BJ (cell line): ENCODE measurements at regions not wholly inside any gene's neighbourhood (a gene's known extent, or its start where the extent isn't known, plus 50 kb on each side); places are given as distances from the start of the nearest gene placed in this dataset.

Experiments used
- CTCF ChIA-PET: fragments of 350-600 bp; formaldehyde crosslinking; extraction: SDS; loops from one replicate; lab custom pipeline; 2021; ENCODE audit warnings: antibody characterized with exemption, inconsistent platforms; lab: Yijun Ruan, JAX
- POLR2A ChIA-PET: fragments of 300-600 bp; sonication (Branson Sonifier 250); formaldehyde crosslinking; extraction: SDS; loops from one replicate; lab custom pipeline; 2021; ENCODE audit warnings: antibody characterized with exemption; lab: Charles Lee
- DNase-seq: peaks from one replicate; pipeline ENCODE4 v3.0.0-alpha.2; 2011; ENCODE audit warnings: low read depth
- H3K27me3 ChIP-seq: 2 replicates; pipeline ENCODE4 v1.6.0; 2011; ENCODE audit warnings: low read length; ENCODE audit not compliant: control insufficient read depth, insufficient read depth
- H3K36me3 ChIP-seq: 2 replicates; pipeline ENCODE4 v1.5.1; 2011; ENCODE audit warnings: low read length; ENCODE audit not compliant: control insufficient read depth, insufficient read depth
- H3K4me3 ChIP-seq: 2 replicates; pipeline ENCODE4 v1.5.1; 2011; ENCODE audit warnings: low read depth, mild to moderate bottlenecking, control low read depth, low read length
- CTCF ChIP-seq: IDR thresholded peaks from 2 replicates; pipeline ENCODE4 v1.5.1; 2011; ENCODE audit warnings: low read depth, mild to moderate bottlenecking, control low read depth, inconsistent platforms, low read length, moderate library complexity; ENCODE audit not compliant: insufficient read depth

DNA sequence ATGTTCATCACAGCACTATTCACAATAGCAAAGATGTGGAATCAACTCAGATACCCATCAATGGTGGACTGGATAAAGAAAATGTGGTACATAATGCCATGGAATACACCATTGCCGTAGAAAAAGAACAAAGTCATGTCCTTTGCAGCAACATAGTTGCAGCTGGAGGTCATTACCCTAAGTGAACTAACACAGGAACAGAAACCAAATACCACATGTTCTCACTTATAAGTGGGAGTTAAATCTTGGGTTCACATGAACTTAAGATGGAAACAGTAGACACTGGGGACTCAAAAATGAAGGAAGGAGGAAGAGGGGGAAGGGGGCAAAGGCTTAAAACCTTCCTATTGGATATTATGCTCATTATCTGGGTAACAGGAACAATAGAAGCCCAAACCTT lies 228.1 kb upstream of the RAB6C start:
- ChIA-PET POLR2A (no interaction called here), CTCF (no interaction called here)
- DNase-seq: no peak
- no peak overlapping the region for H3K4me3 ChIP-seq
- no peak for TF ChIP-seq CTCF
- H3K27me3 ChIP-seq: no peaks in the 10 kb centered on the region
- no peaks in the 10 kb centered on the region for H3K36me3 ChIP-seq

DNA sequence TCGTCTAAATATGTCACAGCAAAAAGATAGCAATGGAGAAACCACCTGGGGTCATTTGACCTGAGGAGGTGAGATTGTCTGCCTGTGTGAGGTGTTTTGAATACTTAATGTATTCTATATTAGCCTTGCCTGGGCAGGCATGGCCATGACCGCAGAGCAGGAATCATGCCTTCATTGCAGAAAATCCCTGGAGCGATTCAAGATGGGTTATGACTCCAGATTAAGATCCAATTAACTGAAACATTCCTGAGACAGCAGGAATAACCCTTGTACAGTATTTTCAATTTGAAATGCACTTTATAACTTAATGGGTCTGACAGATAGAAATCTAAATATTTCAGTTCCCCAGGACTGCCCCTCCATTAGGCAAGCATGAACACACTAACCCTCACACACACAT lies 227.3 kb upstream of the RAB6C start:
- POLR2A ChIA-PET: no interaction called here
- CTCF ChIA-PET: no interaction called here
- H3K27me3 ChIP-seq: no peaks in the 10 kb centered on the region
- H3K36me3 ChIP-seq: no peaks in the 10 kb centered on the region
- TF ChIP-seq CTCF: no peak
- no peak overlapping the region for H3K4me3 ChIP-seq
- DNase-seq: no peak

DNA sequence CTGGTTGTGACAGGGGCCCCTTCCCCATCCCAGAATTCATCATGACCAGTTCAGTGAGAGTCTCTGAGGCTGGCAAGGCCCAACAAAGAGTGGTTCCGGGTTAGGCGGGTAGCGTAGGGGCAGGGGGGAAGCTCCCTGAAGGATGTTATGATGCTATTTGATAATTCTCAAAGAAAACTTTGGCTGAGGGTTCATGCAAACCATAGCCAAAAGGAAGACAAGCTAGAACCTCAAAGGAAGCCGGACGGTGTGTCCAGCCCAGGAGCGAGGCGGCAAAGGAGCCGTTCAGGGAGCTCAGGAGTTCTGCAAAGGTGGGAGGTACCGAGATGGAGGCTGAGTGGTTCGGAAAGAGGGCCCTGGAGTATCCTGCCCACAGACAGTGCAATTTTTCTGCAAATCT lies 226.8 kb upstream of the RAB6C start:
- TF ChIP-seq CTCF: no peak
- ChIA-PET POLR2A (no interaction called here), CTCF (interaction anchor here (0.8 kb wide), 1 partner anchor 16 kb away, joined by 3 read pairs; no protein-coding TSS in a partner anchor)
- no peaks in the 10 kb centered on the region for H3K27me3 ChIP-seq
- DNase-seq: no peak
- H3K36me3 ChIP-seq: no peaks in the 10 kb centered on the region
- no peak overlapping the region for H3K4me3 ChIP-seq

GRCh38 chr2:129753261-129753660 lies 226.2 kb upstream of the RAB6C start:
- TF ChIP-seq CTCF: no peak
- H3K36me3 ChIP-seq: no peaks in the 10 kb centered on the region
- DNase-seq: no peak
- ChIA-PET POLR2A (no interaction called here), CTCF (interaction anchor here (0.8 kb wide), 1 partner anchor 16 kb away, joined by 3 read pairs; no protein-coding TSS in a partner anchor)
- no peaks in the 10 kb centered on the region for H3K27me3 ChIP-seq
- no peak overlapping the region for H3K4me3 ChIP-seq

GRCh38 chr2:129754421-129754820 lies 225.0 kb upstream of the RAB6C start:
- CTCF ChIA-PET: no interaction called here
- no peak for DNase-seq
- POLR2A ChIA-PET: no interaction called here
- no peak for TF ChIP-seq CTCF
- Histone ChIP-seq H3K27me3 (no peaks in the 10 kb centered on the region), H3K36me3 (no peaks in the 10 kb centered on the region), H3K4me3 (no peak overlapping the region)
